ENCODE measurements at regions not wholly inside any gene's neighbourhood (a gene's known extent, or its start where the extent isn't known, plus 50 kb on each side); places are given as distances from the start of the nearest gene placed in this dataset.

DNA sequence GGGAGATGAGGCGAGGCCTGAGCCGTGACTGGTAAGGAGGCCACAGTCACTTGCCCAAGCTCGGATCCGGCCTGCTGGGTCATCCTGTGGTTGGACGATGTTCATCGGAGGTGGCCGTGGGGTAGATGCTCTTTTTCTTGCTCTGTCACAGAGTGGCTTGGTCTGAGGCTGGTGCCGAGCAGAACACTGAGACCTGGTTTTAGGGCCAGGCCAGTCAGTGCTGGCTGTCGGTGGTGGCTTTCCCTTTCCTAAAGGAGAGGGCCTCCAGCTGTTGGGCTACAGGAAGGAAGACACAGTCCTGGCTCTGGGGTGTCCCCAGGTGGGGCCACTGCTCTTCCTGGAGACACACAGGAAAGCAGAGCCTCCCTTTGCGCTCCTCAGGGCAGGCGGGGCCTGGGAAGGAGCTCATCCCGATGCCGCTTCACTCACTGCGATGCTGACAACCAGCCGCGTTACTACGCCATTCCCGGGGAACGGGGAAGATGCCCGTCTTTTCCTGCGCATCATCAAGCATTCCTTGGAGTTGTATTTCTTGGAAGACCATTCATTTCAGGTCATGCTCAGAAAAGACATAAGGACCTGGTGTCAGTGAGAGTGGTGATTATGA, 254.8 kb upstream of the IRX4 start:
- DNase-seq: no peak

DNA sequence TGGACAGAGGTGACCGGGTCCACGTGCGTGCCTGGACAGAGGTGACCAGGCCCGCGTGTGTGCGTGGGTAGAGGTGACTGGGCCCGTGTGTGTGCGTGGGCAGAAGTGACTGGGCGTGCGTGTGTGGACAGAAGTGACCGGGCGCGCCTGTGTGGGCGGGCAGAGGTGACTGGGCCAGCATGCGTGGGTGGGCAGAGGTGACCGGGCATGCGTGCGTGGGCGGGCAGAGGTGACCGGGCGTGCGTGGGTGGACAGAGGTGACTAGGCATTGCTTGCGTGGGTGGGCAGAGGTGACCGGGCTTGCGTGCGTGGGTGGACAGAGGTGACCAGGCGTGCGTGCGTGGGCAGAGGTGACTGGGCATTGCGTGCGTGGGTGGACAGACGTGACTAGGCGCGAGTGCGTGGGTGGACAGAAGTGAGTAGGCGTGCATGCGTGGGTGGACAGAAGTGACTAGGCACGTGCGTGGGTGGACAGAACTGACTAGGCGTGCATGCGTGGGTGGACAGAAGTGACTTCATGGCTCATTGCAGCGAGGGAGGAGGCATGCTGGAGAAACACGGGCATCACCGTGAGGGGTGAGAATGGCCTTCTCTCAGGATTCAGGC, 254.1 kb upstream of the IRX4 start:
- DNase-seq: no peak

DNA sequence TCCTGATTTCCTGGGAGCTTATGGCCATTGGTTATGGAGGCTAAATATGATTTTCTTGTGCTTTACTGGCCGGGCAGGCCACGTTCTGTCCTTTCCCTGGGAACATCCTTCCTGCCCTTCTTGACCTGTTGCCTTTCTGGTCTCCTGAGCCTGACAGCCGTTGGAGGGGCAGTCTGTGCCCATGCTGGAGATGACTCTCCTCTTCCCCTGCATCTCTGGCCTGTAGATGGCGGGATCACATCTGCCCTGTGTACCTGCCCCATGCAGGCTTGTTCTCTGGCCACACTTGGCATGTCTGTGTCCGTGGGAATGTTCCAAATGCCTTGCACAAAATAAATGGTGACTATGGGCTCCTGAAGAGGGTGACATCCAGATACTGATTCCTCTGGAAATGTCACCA, 253.1 kb upstream of the IRX4 start:
- no peak for DNase-seq

DNA sequence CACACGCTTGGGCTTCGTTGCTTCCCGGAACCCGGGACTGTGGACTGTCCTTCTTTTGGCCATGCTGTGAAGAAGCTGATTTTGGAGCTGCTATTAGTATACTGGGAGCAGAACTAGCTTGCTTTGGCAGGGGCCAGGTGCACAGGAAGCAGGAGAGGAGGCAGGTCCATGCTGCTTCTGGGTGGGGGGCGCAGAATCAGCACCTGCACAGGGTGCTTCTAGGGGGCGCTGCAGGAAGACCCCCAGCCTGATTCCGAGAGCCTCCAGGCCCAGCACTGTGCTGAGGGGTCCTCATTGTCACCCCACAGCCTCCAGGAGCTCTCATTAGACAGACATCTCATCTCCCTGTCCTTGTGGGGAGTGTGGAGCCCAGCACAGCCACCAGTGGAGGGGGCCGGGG, 252.6 kb upstream of the IRX4 start:
- DNase-seq: no peak

DNA sequence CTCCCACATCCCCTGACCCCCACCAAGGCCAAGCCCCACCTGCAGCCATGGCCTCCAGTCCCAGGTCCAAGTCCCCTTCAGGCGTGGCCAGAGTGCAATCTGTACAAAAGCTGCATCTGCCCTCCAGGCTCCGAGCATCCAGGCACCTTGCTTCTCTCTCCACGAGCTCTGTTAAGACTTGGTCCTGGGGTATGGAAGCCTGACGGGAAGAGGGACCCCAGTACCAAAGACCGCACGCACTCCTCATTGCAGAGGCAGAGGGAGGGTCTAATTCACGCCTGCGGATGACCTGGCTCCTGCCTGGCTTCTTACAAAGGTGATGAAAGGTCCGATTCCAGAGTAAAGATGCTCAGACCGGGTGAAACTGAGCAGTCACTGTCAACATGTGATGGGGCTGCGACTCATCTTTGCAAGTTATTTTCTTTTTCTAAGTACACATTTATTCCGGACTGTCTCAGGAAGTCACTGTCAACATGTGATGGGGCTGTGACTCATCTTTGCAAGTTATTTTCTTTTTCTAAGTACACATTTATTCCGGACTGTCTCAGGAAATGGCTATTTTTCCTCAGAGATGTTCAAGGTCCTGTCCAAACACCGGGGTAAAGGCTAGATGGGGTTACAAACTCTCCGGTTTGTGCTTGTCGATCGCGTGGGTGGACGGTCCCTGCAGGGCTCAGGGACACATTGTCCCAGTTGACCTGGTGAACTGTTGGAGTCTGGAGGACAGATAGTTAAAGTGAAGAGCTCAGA, 252.0 kb upstream of the IRX4 start:
- DNase-seq: peak; percentile 15

DNA sequence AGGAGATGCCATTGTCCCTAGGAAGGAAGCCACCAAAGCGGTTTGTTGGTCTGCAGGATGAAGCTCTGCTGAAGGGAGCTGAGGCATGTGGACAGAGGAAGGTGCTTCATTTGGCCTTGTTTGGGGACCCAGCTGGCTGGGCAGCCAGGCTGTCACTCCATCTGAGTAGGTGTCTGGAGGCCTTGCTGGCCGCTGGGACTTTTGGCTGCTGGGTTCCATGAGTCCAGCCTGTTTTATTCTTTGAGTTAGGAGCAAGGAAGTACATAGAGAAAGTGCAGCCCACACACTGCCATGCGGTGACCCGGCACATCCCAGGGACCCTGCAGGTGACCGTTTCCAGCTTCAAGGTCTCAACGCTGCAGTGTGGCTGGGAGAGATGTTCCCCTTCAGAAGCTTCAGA, 251.2 kb upstream of the IRX4 start:
- DNase-seq: no peak

DNA sequence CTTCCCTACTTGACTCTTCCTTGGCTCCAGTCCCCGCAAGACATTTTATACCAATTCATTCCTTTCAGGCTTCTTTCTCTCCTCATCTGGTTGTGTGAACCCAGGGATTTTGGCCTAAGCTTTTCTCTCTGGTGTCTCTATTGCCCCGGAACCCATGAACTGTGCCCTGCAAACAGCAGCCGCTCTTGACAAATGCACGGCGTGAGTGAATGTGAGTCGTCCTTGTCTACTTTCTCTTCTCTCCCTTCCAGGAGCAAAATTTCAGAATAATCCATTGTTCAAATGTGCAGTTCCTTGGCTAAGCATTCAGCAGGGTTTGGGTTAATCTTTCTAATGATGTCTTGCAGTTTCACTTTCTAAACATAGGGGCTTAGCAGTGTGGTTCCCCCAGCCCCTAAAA, 250.4 kb upstream of the IRX4 start:
- no peak for DNase-seq

DNA sequence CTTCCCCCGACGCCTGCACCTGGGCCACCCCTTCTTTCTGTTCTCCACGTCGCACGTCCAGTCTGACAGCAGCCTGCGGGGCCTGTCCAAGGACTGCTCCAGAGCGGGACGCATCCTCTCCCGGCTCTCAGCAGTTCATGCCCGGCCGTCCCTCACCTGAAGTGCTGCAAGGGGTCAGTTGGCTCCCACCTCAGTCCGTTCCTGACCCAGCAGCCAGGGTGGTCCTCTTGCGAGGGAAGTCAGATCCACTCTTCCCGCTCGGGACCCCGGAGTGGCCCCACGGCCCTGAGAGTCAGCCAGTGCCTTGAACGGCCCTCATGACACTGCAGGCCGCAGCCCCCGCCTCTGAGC, 249.7 kb upstream of the IRX4 start:
- no peak for DNase-seq

DNA sequence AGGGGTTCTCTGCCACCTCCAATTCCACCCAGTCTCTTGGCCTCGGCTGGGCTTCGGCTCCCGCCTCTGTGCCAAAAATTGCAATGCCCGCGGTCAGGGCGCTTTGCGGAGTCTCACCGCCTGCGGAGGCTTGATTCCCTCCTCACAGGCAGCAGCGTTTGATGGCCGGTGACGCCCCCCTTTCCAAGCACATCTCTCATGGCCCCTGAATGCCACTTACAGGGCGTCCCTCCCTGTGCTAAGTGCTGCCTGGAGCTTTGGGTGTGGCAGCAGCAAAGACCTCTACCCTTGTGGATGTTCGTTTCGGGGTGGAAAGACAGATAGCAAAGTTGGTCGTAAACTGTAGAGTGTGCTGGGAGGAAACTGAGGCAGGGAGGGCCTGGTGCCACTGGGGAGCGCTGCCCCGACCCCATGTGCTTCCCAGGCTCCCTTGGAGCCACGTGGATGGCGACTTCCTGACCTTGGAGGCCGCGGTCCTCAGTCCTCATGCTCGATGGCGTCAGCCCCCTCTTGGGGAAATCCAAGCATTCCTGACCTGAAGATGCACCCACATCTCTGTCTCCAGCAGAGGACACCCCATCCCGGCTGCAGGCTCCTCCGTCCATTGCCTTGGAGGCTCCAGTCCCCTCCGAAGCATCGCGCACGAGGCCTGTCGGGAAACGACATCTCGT, 249.2 kb upstream of the IRX4 start:
- no peak for DNase-seq

DNA sequence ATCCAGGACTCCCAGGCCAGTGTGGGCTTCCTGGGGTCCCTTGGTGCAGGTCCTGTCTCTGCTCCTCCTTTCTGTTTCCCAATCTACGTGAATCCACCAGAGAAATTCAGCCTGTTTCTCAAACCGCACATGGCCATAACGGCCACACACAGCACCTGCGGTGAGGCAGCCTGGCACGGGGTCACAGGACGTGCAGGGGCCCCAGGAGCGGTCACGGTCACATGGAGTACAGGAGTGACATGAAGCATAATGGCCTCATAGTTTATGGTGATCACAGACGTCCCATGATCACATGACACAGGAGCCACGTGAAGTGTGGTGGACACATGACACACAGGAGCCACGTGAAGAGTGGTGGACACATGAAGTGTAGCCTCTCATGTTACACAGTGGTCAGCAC, 248.5 kb upstream of the IRX4 start:
- no peak for DNase-seq

DNA sequence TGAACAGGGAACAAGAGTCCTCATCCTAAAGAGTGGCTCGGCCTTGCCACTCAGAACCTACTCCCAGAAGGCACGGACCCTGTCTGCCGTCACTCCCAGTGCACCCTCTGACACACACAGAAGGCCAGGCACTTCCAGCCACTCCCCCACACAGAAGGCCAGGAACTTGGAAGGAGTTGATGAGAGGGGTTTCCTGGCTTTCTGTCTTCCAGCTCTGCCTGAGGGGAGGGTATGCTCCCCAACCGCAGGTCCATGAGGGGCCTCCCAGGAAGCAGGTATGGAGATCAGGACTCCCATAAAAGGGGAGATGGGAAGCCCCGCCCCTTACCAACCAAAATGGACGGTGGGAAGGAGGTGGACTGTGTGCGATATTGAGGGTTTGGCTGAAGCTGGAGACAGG, 247.6 kb upstream of the IRX4 start:
- DNase-seq: no peak

DNA sequence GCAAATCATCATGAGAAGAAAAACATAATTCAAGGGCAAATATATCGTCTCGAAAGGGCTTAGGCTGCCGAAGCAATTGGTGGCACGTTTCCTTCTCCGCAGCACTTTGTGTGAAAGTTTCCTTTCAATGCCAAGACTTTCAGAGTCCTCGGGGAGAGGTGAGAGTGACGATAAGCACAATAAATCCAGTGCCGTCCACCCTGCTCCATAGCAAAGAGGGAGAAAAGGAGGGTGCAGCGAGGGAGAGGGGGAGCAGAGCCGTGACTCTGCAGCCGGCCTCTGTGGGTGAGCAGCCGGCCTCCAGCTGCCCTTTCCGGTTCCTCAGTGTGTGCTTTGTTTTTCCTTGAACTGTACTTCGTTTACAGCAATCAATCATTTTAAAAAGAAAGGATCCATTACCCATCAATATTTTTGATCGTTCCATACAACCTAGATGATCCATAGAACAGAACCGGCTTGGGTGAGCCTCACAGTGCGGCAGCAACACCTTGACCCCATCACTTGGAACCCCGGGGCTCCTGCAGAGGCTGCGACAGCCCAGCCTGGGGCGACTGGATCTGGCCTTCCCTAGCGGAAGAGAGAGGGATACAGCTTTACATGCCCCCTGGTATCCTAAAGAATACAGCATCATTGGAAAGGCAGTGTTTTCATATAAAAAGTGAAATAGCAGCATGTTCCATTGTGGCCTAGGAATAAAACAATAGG, 247.0 kb upstream of the IRX4 start:
- no peak for DNase-seq

DNA sequence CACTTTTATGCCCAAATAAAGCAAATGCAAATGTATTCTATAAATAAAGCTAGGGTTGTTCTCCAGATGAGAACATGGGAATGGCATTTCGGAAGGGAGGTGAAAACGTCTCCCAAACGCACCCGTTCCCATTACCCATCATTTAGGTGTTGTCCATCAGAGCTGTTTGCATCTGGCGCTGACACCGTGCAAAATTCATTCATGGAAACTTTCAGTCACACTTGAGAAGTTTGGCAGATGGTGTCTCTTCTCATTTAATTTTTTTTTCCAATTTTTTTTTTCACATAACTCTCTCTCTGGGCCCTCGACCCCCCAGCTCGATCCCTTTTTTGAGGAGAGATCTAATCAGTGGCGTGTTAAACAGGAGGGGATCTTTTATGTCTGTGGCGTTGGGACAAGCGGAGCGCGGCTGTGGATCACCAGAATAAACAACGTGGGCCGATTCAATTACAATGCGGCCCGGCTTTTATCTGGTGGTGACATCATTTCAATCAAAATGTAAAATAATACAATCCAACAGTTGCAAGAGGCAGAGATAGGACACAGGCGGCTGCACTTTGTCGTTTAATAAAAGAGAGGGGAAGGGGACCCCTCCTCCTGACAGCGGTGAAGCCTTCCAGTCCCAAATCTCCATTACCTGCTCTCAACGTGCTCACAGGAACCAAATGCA, 246.1 kb upstream of the IRX4 start:
- DNase-seq: no peak

DNA sequence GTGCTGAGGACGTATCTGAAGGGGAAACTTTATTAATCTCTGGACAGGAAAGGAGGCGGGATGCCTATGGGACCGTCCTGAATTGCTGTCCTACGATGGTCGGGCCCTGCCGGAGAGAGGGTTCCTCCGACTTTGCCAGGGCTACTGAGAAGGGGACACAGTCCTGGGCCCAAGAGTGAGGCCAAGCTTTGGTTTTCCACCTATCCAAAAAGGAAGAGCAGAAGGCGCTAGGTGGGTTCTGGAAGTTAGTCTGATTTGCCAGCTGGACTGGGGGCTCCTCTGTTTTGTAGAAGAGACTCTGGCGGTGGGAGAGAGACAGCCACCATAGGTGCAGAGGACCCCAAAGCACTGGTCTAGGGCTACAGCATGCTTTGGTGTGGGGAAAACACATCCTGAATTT, 243.8 kb upstream of the IRX4 start:
- DNase-seq: no peak

DNA sequence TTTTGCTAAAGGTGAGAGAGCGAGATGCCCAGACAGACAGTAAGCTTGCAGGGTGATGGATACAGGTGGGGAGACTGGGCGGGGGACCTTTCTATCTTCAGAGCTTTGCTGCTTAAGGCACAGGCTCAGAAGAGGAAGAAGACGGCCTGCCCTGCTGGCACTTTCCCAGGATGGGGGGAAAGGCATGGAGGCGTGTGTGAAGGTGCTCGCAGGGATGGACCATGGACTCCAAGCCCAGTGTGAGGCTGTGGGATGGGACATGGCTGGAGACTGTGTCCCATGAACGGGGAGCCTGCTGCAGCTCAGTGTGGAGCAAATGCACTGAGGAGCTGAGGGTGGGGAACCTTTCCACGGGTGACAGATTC, 243.2 kb upstream of the IRX4 start:
- DNase-seq: no peak

DNA sequence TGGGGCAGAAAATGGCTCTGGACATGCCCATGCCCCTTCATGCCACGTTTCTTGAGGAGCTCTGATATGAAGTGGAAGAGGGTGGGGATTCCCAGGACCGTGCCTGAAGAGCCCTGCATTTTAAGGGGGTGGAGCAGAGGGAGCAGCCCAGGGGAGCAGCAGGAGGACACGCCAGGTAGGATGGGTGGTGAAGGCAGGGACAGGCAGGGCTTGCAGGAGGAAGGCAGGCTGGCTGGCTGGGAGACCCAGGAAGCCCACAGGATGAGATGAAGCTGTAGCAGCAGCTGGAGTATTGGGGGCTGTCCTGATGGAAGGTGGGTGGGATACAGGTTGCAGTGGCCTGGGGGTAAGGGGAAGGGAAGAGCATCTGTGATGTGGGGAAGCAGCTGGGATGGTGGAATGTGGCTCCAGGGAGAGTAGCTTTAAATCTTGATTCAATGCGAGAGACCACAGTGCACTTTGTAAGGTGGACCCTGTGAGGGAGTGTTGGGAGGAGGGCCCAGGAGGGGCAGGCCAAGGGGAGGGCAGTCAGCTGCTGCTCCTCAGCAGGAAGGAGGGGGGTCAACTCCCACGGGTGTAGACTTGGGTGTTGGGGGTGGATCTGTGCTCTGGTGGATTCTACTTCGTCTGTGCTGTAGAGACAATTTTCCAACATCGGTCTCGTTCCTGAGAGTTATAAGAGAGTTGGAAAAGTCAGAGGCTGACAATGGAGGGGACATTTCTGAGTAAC, 242.6 kb upstream of the IRX4 start:
- DNase-seq: no peak

DNA sequence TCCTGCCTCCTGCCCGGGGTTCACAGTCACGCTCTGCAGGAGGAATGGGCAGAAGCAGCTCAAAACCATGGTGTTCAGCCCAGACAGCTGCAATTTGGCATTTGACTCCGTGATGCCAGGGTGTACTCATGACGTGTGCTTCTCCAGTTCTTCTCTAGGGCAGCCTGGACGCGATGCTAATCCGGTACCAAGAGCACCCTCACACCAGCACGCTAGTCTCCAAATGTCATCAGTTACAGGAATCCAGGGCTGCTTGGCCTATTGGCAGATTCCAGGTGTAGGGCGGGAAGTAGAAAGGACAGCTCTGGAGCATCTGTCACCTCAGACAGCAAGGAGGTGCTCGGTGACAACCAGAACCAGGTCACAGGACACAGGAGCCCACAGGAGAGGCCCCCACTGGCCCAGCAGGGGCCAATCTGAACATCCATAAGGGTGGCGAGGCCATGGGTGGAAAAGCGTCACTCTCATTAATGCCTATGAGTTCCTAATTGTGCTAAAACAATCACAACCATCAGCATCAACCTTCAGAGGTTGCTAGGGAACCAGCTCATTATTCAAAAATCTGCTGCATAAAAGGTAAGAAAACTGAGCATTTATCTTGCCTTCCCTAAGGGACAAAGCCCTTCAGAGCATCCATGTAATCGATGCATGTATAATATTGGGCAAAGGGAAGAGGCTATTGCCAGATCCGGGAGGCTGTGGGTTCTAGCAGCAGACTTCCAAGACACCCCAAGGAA, 241.9 kb upstream of the IRX4 start:
- DNase-seq: no peak

DNA sequence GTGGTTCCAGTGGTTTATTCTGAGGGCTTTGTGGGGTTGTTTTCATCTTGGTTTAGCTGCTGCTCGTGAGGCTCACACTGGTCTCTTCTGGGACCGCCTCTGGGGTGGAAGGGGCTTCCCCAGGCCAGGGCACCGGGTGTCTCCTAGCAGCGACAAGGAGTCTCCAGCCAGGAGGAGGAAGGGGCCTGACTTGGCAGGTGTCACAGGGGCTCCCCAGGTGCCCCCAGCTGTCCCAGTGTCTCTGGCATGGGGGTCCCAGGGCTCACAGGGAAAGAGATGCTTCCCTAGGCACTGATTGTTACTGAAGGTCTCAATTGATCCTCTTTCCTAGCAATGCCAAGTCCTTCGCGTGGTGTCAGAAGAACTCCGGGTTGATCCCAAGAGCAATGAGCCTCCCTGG, 241.1 kb upstream of the IRX4 start:
- no peak for DNase-seq

DNA sequence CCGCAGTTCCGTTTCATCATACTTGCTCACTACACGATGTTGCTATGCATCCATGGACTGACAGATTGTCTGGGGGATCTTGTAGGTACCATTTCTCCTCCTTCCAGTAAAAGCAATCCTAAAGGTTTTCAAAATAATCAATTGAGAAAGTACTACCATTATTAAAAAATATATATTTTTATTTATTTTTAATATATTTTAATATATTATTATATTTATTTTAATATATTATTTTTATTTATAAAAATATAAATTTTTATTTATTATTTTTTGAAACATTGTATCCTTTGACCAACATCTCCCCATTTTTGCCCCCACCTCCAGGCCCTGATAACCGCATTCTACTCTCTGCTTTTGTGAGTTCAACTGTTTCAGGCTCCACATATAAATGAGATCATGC, 237.6 kb upstream of the IRX4 start:
- no peak for DNase-seq

DNA sequence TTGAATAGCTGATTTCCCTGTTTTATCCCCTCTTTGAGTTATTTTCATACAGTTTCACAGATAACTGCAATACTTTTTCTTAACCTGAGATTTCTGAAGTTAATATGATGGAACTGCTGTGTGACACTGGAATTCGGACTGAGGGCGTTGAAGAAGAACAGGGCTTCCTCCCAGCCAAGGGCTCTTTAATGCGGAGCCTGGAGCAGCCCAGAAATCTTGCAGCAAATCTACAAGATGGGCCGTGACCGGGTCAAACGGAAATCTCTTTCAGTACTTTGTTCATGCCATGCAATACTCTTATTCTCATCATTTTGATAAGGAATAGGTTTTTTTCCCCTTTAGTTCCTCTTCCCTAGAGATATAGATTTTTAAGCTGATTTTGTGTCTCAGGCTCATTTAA, 236.8 kb upstream of the IRX4 start:
- DNase-seq: no peak

DNA sequence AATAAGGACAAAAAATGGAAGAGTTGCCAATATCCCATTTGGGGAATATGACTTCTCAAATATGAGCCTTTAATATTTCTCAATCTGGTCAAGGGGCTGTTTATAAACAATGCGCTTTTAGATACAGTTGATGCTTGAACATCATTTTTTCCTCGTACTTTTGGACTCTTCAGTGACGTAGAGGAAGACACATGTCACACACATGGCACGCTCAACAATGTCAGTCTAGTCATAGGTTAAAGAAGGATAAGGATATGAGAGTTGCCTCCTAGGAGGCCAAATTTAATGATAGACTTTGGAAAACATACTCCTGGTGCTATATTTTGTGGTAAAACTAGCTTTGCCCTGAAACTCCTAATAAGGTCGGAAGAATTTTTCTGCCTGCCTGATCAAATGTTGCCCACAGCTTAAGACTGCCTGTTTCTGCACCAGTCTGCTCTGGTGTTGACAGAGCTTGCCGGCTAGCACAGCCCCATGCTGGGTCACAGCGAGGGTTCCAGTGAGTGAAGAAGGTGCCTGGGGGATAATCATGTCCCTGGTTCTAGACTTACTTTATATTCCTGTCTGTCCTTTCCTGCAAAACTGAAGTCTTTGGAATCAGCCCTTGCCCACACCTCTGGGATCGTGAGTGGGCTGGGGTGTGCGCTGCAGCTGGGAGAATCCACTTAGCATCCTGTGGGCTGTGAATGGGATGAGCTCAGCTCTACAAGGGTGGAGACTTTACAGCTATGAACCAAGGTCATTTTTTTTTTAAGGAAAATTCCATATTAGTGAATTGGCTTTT, 230.8 kb upstream of the IRX4 start:
- no peak for DNase-seq
